ENCODE measurements at regions not wholly inside any gene's neighbourhood (a gene's known extent, or its start where the extent isn't known, plus 50 kb on each side); places are given as distances from the start of the nearest gene placed in this dataset.

DNA sequence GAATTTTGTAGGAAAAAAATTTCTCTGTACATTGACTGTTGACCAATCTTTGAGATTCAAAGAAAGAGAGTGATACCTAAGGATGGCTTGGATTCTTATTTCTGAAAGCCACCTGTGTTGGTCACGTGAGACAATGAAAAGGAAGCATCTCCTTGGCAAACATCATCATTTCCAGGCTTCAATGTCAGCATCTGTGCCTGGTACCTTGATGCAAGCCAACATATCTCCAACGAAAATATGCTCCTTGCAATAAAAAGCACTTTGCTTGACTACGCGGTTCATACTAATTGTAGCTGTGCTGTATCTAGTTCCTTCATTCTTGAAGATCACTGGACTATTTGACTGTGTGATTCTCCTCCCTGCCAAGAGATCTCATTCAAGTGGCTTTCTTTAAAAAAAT is 503.4 kb upstream of the PSMD7 start:
- TF ChIP-seq, protein P1, sequence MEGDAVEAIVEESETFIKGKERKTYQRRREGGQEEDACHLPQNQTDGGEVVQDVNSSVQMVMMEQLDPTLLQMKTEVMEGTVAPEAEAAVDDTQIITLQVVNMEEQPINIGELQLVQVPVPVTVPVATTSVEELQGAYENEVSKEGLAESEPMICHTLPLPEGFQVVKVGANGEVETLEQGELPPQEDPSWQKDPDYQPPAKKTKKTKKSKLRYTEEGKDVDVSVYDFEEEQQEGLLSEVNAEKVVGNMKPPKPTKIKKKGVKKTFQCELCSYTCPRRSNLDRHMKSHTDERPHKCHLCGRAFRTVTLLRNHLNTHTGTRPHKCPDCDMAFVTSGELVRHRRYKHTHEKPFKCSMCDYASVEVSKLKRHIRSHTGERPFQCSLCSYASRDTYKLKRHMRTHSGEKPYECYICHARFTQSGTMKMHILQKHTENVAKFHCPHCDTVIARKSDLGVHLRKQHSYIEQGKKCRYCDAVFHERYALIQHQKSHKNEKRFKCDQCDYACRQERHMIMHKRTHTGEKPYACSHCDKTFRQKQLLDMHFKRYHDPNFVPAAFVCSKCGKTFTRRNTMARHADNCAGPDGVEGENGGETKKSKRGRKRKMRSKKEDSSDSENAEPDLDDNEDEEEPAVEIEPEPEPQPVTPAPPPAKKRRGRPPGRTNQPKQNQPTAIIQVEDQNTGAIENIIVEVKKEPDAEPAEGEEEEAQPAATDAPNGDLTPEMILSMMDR (IDR thresholded peaks at IDR 0.05; ENCODE audit: low read length), result no peak
- TF ChIP-seq EZH2 (IDR thresholded peaks at IDR 0.05; ENCODE audit: borderline replicate concordance, low read length), result no peak
